ENCODE measurements at regions not wholly inside any gene's neighbourhood (a gene's known extent, or its start where the extent isn't known, plus 50 kb on each side); places are given as distances from the start of the nearest gene placed in this dataset.
"Not testable (repeated sequence)": the region's sequence is repeated elsewhere in the genome, so short reads cannot be mapped to it uniquely, and the experiment has no call there.

DNA sequence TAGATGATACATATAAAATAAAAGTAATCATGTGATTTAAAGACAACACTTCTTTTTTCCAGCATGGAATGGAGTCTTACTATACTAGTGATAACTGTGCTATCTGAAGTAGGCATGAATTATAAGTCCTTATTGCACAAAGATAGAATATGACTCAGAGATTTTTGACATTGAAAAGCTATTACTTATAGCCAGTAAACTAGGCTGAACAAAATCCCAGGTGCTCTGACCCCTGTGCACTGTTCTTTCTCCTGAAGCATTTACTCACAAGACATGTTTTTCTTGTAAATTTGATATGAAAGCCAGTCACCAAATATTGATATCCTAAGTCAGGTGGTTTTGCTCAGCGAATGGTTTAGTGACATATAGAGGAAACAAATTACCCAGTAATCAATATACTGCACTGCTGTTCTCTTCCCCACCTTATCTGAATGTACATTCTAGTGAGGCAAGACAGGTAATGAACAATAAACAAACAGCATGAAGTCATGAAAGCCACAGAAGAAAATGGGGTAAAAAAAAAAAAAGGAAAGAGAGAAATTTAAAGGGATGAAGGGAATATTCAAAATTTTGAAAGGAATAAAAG, 1567.0 kb upstream of the SPRY2 start:
- DNase-seq = no peak

DNA sequence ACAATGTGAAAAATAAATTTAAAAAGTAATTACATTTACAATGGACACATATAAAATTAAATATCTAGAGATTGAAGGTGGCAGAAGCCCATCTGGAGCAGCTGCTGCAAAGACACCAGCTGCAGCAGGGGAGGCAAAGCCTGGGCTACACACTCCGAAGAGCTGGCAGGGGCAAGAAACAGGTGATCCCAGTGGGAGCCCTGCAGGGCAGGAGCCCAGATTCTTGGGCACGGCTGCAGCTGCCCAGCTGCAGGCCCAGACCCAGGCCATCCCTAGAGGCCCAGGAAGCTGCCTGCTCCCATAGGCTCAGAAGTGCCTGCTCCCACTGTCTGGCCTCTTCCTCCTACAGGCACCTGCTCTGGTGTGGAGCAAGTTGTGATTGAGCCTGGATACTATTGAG, 1547.9 kb upstream of the SPRY2 start:
- no peak for DNase-seq

GRCh38 chr13:81874681-81875661, 1534.0 kb upstream of the SPRY2 start:
- no peak for DNase-seq

GRCh38 chr13:81874253-81874652, 1533.3 kb upstream of the SPRY2 start:
- DNase-seq = no peak

GRCh38 chr13:81872581-81872980, 1531.7 kb upstream of the SPRY2 start:
- no peak for DNase-seq

DNA sequence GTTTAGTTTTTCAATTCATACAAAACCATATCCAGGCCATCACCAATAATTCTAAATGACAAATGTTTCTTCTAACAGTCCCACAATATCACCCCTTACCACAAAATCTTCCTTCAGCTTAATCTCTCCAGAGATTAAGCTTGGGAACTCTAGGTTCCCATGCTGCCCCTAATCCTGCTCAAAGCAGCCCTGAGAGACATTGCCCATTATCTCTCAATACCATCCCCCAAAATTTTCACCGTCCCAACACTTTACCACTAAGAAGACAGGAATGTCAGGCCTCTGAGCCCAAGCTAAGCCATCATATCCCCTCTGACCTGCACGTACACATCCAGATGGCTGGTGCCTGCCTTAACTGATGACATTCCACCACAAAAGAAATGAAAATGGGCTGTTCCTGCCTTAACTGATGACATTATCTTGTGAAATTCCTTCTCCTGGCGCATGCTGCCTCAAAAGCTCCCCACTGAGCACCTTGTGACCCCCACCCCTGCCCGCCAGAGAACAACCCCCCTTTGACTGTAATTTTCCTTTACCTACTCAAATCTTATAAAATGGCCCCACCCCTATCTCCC, 1530.9 kb upstream of the SPRY2 start:
- DNase-seq = not testable (repeated sequence)

DNA sequence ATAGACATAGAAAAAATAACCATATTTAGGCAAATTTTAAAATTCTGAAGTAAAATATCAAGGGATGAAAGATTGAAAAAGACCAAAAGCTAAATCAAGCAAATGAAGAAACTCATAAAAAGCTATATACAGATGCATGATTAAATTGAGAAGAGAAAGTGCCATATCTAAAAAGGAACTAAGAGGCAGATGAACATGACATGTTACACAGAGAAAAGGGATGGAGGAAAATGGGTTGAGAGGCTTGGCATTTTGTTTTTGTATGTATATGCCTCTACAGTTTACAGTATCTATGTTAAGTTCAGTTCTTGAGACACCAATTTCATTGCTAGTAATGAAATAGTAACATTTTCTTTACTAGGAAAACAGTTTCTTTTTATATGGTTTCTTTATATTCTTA, 1507.4 kb upstream of the SPRY2 start:
- DNase-seq = no peak

- no peak for DNase-seq
These were observed 1505.8 kb upstream of the SPRY2 start for GRCh38 chr13:81846771-81847170.

GRCh38 chr13:81821259-81821658, 1480.3 kb upstream of the SPRY2 start:
- no peak for DNase-seq

DNA sequence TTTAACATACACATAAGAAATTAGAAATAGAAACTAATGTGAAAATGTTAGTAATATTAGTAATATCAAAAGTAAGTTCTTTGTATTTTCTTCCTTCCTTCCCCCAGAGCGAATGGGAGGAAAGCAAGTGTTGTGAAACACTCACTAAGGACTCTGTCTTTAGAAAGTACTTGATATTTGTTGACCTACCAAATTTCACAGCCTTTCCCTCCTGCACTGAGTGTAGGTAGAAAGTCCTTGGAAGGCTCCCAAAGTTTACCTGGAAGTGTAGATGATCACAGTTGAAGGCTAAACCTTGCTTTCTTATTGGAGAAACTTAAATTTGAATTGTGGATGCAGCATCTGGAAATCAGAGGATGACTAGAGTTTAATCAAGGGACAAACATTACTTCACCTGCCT, 1459.5 kb upstream of the SPRY2 start:
- no peak for DNase-seq

DNA sequence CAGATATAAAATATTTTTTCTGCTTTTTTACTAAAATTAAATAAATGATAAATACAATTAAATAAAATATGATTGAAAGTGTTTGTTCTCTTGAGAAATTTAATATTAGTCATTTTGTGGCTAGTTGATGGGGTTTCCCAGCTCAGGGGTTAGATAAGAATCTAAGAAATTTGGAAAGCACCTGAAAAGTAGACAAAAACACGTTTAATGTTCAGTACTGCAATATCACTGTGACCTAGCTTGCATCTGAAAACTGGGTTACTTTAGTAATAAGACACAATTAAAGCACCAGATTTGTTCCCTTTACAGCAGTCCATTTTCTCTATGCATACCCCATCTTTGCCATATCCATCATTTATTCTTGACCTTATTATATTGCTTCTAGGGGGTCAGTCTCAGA, 1454.8 kb upstream of the SPRY2 start:
- no peak for DNase-seq

GRCh38 chr13:81791641-81792040, 1450.7 kb upstream of the SPRY2 start:
- no peak for DNase-seq

DNA sequence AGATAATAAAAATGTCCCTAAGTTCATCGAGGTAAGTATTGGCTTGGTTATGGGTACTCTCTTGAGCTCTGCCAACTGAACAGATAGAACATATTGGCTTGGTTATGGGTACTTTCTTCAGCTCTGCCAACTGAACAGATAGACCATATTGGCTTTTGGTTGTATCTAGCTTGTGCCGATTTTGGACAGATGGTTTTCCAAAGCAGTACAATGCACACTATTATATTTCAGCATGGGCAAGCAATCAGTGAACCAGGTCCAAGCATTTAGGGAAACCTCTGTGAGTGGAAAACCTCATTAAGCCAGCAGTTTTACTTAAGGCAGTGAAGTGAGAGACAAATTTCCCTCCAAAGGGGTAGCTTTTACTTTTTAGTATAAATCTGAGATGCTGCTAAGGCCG, 1440.5 kb upstream of the SPRY2 start:
- DNase-seq = no peak

DNA sequence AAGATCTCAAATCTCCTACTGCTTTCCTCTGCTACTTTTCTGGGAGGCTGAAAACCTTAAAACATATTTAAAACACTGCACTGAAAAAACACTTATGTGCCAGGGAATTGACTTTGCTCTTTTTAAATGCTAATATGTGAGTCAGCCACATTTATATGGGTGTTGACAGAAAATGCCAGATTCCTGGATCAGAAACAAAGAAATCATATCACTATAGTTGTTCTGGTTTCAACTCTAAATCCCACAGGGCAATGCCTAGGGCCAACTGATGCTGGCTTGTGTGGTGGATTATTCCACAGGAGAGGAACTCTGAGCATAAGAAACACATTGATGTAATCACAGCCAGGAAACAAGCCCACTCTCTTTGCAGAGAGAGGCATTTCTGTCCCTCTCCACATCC, 1439.0 kb upstream of the SPRY2 start:
- DNase-seq = no peak

DNA sequence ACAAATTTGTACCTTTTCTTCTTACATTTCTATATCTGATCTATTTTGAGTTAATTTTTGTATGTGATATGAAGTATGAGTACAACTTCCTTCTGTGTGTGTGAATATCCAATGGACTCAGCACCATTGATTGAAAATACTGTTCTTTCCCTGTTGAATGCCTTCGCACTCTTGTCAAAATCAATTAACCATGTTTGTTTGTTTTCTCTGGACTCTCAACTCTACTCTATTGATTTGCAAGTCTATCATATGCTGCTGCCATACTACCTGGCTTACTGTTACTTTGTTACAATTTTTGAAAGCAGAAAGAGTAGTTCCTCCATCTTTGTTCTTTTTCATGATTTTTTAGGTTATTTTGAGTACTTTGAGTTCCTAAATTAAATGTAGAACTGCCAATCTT, 1437.4 kb upstream of the SPRY2 start:
- DNase-seq = no peak

GRCh38 chr13:81773263-81773662, 1432.3 kb upstream of the SPRY2 start:
- DNase-seq = no peak

- DNase-seq = no peak
These were observed 1431.0 kb upstream of the SPRY2 start for GRCh38 chr13:81771951-81772350.

DNA sequence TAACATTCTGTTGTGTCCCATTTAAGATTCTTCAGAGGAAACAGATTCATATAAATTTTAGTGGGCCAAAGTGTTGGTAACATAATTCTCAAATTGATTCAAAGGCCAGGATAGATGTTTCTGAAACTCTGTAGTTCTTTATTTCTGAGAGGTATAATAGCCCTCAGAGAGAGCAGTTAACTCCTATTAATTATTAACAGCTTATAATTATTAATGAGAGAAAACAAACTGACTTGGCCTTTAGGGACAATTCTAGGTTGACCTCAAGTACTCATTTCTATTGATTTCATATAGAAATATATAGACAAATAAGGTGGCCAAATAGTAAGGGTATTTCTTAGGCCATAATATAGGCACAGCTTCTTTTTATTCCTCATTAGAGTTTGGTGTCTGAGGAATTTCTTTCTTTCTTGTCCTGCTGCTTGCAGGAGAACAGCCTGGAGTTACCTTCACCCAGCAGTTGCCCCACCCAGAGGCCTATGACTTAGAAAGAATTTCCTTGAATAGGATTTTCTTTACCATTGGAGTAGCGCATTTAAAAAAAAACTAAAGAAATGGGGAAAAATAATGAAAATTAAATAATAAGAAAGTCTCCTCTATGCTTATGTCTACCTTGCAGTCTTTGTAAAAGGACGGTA, 1430.1 kb upstream of the SPRY2 start:
- no peak for DNase-seq

GRCh38 chr13:81762449-81762848, 1421.5 kb upstream of the SPRY2 start:
- DNase-seq = no peak

DNA sequence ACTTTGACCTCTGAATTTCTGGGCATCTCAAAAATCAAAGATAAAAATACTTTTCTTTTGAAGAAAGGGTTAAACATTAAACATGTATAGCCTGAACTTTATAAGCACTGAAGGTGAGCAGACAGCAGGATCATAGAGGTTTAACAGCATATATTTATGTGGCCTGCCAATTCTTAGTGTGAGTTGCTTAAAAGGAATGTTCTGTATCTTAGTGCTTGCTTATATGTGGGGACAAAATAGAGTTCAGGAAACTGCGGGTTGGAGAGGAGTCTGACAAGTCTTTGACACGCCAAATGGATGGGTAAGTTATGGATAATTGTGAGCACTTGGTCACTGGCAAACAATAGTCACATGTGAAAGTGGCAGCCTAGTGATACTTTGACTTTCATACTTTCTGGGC, 1419.4 kb upstream of the SPRY2 start:
- no peak for DNase-seq

DNA sequence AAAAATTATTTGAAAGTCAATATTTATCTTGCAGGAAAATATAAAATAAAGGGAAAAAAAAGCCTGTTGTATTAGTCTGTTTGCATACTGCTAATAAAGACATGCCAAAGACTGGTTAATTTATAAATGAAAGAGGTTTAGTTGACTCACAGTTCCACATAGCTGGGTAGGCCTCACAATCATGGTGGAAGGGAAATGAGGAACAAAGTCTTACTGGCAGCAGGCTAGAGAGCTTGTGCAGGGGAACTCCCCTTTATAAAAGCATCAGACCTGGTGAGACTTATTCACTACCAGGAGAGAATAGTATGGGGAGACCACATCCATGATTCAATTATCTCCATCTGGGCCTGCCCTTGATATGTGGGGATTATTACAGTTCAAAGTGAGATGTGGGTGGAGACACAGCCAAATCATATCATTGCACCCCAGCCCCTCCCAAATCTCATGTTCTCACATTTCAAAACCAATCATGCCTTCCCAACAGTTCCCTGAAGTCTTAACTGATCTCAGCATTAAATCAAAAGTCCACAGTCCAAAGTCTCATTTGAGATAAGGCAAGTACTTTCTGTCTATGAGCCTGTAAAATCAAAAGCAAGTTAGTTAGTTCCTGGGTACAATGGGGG, 1416.5 kb upstream of the SPRY2 start:
- DNase-seq = no peak

- no peak for DNase-seq
These were observed 1404.5 kb upstream of the SPRY2 start for GRCh38 chr13:81745391-81745790.

GRCh38 chr13:81738364-81738763, 1397.4 kb upstream of the SPRY2 start:
- no peak for DNase-seq

All from activated naive CD4-positive, alpha-beta T cell treated with anti-CD3 and anti-CD28 coated beads, Interleukin-2, amount 50 U/mL, for 16 hours (primary cell).